HEK293 (cell line): ENCODE measurements at regions not wholly inside any gene's neighbourhood (a gene's known extent, or its start where the extent isn't known, plus 50 kb on each side); places are given as distances from the start of the nearest gene placed in this dataset.

Experiments
- CTCF ChIP-seq: fragments of 450-650 bp; formaldehyde crosslinking; IDR thresholded peaks from 2 replicates; pipeline ENCODE4 v1.5.1; 2016; ENCODE audit warnings: missing biosample characterization, missing genetic modification characterization
- GLIS2 ChIP-seq: fragments of 450-650 bp; formaldehyde crosslinking; IDR thresholded peaks from 2 replicates; pipeline ENCODE4 v1.5.1; 2016; ENCODE audit warnings: missing biosample characterization, missing genetic modification characterization
- KLF10 ChIP-seq: fragments of 450-650 bp; IDR thresholded peaks from 2 replicates; pipeline ENCODE4 v1.5.1; 2018; ENCODE audit warnings: missing biosample characterization, mild to moderate bottlenecking, missing genetic modification characterization
- SCRT1 ChIP-seq: fragments of 450-650 bp; formaldehyde crosslinking; IDR thresholded peaks from 2 replicates; pipeline ENCODE4 v1.5.1; 2016; ENCODE audit warnings: missing biosample characterization, missing genetic modification characterization, borderline replicate concordance
- SP2 ChIP-seq: fragments of 450-650 bp; formaldehyde crosslinking; IDR thresholded peaks from 2 replicates; pipeline ENCODE4 v1.5.1; 2016; ENCODE audit warnings: missing biosample characterization, missing genetic modification characterization
- YY1 ChIP-seq: fragments of 450-650 bp; formaldehyde crosslinking; IDR thresholded peaks from 2 replicates; pipeline ENCODE4 v1.5.1; 2018; ENCODE audit warnings: missing biosample characterization, missing genetic modification characterization
- ZBTB7A ChIP-seq: fragments of 450-650 bp; formaldehyde crosslinking; IDR thresholded peaks from 2 replicates; pipeline ENCODE4 v1.5.1; 2016; ENCODE audit warnings: low read depth, missing biosample characterization, missing genetic modification characterization
- ZNF138 ChIP-seq: fragments of 450-650 bp; formaldehyde crosslinking; IDR thresholded peaks from 2 replicates; pipeline ENCODE4 v1.5.1; 2016; ENCODE audit warnings: missing biosample characterization, missing genetic modification characterization, borderline replicate concordance
- ZNF221 ChIP-seq: fragments of 450-650 bp; formaldehyde crosslinking; IDR thresholded peaks from 2 replicates; pipeline ENCODE4 v1.5.1; 2017; ENCODE audit warnings: missing biosample characterization, missing genetic modification characterization, borderline replicate concordance
- ZNF398 ChIP-seq: fragments of 450-650 bp; formaldehyde crosslinking; IDR thresholded peaks from 2 replicates; pipeline ENCODE4 v1.5.1; 2017; ENCODE audit warnings: missing biosample characterization, missing genetic modification characterization
- ZNF549 ChIP-seq: fragments of 450-650 bp; IDR thresholded peaks from 2 replicates; pipeline ENCODE4 v1.5.1; 2018; ENCODE audit warnings: missing biosample characterization, missing genetic modification characterization, mild to moderate bottlenecking, inconsistent platforms, moderate library complexity
- ZNF664 ChIP-seq: fragments of 450-650 bp; formaldehyde crosslinking; IDR thresholded peaks from 2 replicates; pipeline ENCODE4 v1.5.1; 2016; ENCODE audit warnings: missing biosample characterization, missing genetic modification characterization
- TF ChIP-seq, protein P1 (sequence below): fragments of 450-650 bp; formaldehyde crosslinking; IDR thresholded peaks from 2 replicates; pipeline ENCODE4 v1.5.1; 2016; ENCODE audit warnings: missing biosample characterization, missing genetic modification characterization, low read depth

- TF ChIP-seq GLIS2 (tag by site-specific recombination) (no peak), CTCF (tag by site-specific recombination) (no peak), ZNF664 (tag by site-specific recombination) (no peak), SP2 (tag by site-specific recombination) (no peak), ZNF549 (tag by site-specific recombination) (no peak), KLF10 (tag by site-specific recombination) (no peak), YY1 (tag by site-specific recombination) (no peak), ZNF398 (tag by site-specific recombination) (no peak), ZBTB7A (tag by site-specific recombination) (no peak), ZNF221 (tag by site-specific recombination) (no peak), ZNF138 (tag by site-specific recombination) (no peak), SCRT1 (no peak)
- TF ChIP-seq, protein P1, sequence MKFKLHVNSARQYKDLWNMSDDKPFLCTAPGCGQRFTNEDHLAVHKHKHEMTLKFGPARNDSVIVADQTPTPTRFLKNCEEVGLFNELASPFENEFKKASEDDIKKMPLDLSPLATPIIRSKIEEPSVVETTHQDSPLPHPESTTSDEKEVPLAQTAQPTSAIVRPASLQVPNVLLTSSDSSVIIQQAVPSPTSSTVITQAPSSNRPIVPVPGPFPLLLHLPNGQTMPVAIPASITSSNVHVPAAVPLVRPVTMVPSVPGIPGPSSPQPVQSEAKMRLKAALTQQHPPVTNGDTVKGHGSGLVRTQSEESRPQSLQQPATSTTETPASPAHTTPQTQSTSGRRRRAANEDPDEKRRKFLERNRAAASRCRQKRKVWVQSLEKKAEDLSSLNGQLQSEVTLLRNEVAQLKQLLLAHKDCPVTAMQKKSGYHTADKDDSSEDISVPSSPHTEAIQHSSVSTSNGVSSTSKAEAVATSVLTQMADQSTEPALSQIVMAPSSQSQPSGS (tag by site-specific recombination): no peak
Observed at GRCh38 chr21:32842146-32842545, 70.6 kb upstream of the PAXBP1 start.
